HL-60 (cell line): ENCODE measurements at regions not wholly inside any gene's neighbourhood (a gene's known extent, or its start where the extent isn't known, plus 50 kb on each side); places are given as distances from the start of the nearest gene placed in this dataset.

ENCODE experiments used
- GABPA ChIP-seq: IDR thresholded peaks from 2 replicates; pipeline ENCODE4 v1.6.1; 2012; ENCODE audit warnings: low read depth
- POLR2AphosphoS5 ChIP-seq: IDR thresholded peaks from 2 replicates; pipeline ENCODE4 v1.6.1; 2012; ENCODE audit warnings: low read depth
- TF ChIP-seq, protein P1 (sequence below): IDR thresholded peaks from one replicate; pipeline ENCODE4 v1.5.1; 2011; ENCODE audit warnings: low read length, control low read depth, inconsistent platforms; ENCODE audit not compliant: insufficient read depth

DNA sequence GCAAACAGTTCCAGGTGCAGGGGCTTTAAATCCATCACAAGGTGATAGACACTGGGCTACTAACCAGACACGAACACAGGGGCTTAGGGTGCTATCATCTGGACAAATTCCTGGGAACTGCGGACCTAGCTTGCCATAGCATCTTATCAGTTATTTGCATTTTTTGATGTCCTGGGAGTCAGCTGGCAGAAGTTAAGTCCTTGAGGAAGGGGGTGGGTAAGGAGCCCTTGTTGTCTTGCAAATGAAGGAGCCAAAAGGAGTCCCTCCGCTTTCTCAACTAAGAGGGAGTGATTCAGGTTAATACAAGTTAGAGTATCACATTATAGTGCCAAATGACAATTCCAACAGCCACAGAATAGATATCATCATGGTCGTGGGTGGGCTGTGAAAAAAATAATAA, 108.9 kb downstream of the NPAP1 start:
- TF ChIP-seq, protein P1, sequence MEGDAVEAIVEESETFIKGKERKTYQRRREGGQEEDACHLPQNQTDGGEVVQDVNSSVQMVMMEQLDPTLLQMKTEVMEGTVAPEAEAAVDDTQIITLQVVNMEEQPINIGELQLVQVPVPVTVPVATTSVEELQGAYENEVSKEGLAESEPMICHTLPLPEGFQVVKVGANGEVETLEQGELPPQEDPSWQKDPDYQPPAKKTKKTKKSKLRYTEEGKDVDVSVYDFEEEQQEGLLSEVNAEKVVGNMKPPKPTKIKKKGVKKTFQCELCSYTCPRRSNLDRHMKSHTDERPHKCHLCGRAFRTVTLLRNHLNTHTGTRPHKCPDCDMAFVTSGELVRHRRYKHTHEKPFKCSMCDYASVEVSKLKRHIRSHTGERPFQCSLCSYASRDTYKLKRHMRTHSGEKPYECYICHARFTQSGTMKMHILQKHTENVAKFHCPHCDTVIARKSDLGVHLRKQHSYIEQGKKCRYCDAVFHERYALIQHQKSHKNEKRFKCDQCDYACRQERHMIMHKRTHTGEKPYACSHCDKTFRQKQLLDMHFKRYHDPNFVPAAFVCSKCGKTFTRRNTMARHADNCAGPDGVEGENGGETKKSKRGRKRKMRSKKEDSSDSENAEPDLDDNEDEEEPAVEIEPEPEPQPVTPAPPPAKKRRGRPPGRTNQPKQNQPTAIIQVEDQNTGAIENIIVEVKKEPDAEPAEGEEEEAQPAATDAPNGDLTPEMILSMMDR, result no peak
- no peak for TF ChIP-seq GABPA
- no peak for TF ChIP-seq POLR2AphosphoS5
